ENCODE measurements at regions not wholly inside any gene's neighbourhood (a gene's known extent, or its start where the extent isn't known, plus 50 kb on each side); places are given as distances from the start of the nearest gene placed in this dataset.

DNA sequence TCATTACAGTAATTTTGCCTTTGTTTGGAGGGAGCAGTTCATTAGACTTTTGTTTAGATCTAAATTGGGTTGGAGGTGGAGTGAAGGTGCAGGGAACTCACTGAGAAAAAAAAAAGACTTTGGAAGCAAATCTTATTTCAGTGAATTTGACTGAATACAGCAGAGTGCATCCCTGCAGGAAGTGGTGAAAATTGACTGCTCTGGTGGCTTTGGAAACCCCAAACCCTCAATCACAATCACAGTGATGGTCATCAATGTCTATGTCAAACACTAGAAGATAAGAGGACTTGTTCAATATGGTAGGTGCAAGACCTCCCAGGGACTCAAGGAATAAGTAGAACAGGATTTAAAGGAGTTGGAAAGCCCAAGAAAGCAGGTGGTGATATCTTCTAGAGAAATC, 76.0 kb upstream of the RASA1 start:
- Mint-ChIP-seq H3K36me3 (no peaks in the 10 kb centered on the region), H3K27ac (no peak overlapping the region), H3K4me3 (no peak overlapping the region), H3K4me1 (peaks cover 3% of the 10 kb centered on the region), H3K9me3 (no peaks in the 10 kb centered on the region), H3K27me3 (ENCODE audit: low read depth) (no peaks in the 10 kb centered on the region)
- TF ChIP-seq, protein P1, sequence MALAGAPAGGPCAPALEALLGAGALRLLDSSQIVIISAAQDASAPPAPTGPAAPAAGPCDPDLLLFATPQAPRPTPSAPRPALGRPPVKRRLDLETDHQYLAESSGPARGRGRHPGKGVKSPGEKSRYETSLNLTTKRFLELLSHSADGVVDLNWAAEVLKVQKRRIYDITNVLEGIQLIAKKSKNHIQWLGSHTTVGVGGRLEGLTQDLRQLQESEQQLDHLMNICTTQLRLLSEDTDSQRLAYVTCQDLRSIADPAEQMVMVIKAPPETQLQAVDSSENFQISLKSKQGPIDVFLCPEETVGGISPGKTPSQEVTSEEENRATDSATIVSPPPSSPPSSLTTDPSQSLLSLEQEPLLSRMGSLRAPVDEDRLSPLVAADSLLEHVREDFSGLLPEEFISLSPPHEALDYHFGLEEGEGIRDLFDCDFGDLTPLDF (CRISPR knock-in tag; IDR thresholded peaks at IDR 0.05) = no peak
- TF ChIP-seq ZNF396 (CRISPR knock-in tag; IDR thresholded peaks at IDR 0.05; ENCODE audit: borderline replicate concordance) = no peak
- TF ChIP-seq, protein P2, sequence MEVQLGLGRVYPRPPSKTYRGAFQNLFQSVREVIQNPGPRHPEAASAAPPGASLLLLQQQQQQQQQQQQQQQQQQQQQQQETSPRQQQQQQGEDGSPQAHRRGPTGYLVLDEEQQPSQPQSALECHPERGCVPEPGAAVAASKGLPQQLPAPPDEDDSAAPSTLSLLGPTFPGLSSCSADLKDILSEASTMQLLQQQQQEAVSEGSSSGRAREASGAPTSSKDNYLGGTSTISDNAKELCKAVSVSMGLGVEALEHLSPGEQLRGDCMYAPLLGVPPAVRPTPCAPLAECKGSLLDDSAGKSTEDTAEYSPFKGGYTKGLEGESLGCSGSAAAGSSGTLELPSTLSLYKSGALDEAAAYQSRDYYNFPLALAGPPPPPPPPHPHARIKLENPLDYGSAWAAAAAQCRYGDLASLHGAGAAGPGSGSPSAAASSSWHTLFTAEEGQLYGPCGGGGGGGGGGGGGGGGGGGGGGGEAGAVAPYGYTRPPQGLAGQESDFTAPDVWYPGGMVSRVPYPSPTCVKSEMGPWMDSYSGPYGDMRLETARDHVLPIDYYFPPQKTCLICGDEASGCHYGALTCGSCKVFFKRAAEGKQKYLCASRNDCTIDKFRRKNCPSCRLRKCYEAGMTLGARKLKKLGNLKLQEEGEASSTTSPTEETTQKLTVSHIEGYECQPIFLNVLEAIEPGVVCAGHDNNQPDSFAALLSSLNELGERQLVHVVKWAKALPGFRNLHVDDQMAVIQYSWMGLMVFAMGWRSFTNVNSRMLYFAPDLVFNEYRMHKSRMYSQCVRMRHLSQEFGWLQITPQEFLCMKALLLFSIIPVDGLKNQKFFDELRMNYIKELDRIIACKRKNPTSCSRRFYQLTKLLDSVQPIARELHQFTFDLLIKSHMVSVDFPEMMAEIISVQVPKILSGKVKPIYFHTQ (CRISPR knock-in tag; IDR thresholded peaks at IDR 0.05) = no peak
- no peak for TF ChIP-seq TP53 (CRISPR knock-in tag; IDR thresholded peaks at IDR 0.05)
- TF ChIP-seq ZNF138 (CRISPR knock-in tag; conservative IDR thresholded peaks at IDR 0.05) = no peak
- no peak for TF ChIP-seq ZNF416 (CRISPR knock-in tag; IDR thresholded peaks at IDR 0.05)
- no peak for TF ChIP-seq FOXK1 (CRISPR knock-in tag; IDR thresholded peaks at IDR 0.05)
- ChIA-PET POLR2A (no interaction called here), CTCF (no interaction called here)
- ATAC-seq (no peak), DNase-seq (ENCODE audit: low spot score) (no peak)

DNA sequence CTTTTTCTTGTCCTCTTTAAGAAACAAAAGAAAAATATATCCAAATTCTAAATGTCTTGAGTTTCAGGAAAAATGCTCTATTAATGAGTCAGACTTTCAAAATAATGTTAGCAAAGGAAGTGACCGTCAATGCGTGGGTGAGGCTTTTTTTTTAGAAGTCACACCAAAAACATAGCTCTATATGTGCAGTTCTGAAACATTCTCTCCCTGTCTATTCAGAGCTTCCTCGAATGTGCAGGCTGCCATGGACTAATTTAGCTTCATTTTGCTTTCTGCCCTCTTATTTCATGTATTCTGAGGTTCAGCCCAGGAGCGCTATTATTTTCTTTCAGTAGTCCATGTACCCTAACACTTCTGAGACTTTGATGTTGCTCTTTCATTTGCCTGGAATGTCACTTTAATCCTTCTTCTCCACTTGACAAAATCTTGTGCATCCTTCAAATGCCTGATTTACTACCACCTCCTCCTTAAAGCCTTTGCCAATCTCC, 72.5 kb upstream of the RASA1 start:
- POLR2A ChIA-PET = no interaction called here
- Mint-ChIP-seq H3K4me3 (no peak overlapping the region), H3K36me3 (no peaks in the 10 kb centered on the region), H3K27ac (no peak overlapping the region), H3K9me3 (peaks cover 3% of the 10 kb centered on the region; the same call in 1 of the 2 replicates), H3K27me3 (ENCODE audit: low read depth) (no peaks in the 10 kb centered on the region), H3K4me1 (peaks cover 3% of the 10 kb centered on the region)
- CTCF ChIA-PET = no interaction called here
- TF ChIP-seq JUN (CRISPR knock-in tag; IDR thresholded peaks at IDR 0.05) (no peak), ZNF423 (CRISPR knock-in tag; IDR thresholded peaks at IDR 0.05) (no peak), CREB1 (CRISPR knock-in tag; IDR thresholded peaks at IDR 0.05) (no peak), MYBL2 (CRISPR knock-in tag; IDR thresholded peaks at IDR 0.05) (no peak), CBFB (CRISPR knock-in tag; IDR thresholded peaks at IDR 0.05; ENCODE audit: low read depth) (no peak), ZNF416 (CRISPR knock-in tag; IDR thresholded peaks at IDR 0.05) (no peak), ZBTB21 (CRISPR knock-in tag; IDR thresholded peaks at IDR 0.05; ENCODE audit: borderline replicate concordance) (no peak), PRRX2 (CRISPR knock-in tag; IDR thresholded peaks at IDR 0.05) (no peak)
- TF ChIP-seq, protein P3, sequence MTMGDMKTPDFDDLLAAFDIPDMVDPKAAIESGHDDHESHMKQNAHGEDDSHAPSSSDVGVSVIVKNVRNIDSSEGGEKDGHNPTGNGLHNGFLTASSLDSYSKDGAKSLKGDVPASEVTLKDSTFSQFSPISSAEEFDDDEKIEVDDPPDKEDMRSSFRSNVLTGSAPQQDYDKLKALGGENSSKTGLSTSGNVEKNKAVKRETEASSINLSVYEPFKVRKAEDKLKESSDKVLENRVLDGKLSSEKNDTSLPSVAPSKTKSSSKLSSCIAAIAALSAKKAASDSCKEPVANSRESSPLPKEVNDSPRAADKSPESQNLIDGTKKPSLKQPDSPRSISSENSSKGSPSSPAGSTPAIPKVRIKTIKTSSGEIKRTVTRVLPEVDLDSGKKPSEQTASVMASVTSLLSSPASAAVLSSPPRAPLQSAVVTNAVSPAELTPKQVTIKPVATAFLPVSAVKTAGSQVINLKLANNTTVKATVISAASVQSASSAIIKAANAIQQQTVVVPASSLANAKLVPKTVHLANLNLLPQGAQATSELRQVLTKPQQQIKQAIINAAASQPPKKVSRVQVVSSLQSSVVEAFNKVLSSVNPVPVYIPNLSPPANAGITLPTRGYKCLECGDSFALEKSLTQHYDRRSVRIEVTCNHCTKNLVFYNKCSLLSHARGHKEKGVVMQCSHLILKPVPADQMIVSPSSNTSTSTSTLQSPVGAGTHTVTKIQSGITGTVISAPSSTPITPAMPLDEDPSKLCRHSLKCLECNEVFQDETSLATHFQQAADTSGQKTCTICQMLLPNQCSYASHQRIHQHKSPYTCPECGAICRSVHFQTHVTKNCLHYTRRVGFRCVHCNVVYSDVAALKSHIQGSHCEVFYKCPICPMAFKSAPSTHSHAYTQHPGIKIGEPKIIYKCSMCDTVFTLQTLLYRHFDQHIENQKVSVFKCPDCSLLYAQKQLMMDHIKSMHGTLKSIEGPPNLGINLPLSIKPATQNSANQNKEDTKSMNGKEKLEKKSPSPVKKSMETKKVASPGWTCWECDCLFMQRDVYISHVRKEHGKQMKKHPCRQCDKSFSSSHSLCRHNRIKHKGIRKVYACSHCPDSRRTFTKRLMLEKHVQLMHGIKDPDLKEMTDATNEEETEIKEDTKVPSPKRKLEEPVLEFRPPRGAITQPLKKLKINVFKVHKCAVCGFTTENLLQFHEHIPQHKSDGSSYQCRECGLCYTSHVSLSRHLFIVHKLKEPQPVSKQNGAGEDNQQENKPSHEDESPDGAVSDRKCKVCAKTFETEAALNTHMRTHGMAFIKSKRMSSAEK (CRISPR knock-in tag; IDR thresholded peaks at IDR 0.05; ENCODE audit: borderline replicate concordance) = no peak
- TF ChIP-seq, protein P4, sequence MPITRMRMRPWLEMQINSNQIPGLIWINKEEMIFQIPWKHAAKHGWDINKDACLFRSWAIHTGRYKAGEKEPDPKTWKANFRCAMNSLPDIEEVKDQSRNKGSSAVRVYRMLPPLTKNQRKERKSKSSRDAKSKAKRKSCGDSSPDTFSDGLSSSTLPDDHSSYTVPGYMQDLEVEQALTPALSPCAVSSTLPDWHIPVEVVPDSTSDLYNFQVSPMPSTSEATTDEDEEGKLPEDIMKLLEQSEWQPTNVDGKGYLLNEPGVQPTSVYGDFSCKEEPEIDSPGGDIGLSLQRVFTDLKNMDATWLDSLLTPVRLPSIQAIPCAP (CRISPR knock-in tag; IDR thresholded peaks at IDR 0.05) = no peak
- TF ChIP-seq, protein P5, sequence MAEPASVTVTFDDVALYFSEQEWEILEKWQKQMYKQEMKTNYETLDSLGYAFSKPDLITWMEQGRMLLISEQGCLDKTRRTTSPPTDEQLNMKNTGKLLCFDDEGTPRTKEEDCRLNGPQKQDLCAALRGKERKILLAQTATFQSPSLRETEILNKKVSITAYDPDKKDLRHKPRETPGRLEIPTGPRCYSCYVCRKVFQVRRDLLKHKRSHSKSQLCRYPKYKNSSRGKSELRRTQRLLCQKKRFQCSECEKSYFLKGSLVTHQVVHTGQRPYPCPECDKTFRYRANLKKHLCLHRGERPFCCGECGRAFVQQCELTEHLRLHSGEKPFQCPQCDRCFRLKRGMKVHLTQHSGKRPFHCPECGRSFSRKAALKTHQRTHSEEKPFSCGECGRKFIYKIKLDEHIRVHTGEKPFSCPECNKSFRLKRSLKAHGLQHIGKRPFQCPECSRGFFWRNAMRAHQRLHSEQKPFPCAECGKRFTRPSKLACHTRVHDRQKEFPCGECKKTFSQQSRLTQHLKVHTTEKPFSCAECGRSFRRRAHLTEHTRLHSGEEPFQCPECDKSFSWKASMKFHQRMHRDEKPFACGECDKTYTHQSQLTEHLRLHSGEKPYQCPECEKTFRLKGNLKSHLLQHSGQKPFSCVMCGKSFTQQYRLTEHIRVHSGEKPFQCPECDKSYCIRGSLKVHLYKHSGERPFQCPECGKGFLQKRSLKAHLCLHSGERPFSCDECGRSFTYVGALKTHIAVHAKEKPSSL (CRISPR knock-in tag; conservative IDR thresholded peaks at IDR 0.05) = no peak
- TF ChIP-seq, protein P6, sequence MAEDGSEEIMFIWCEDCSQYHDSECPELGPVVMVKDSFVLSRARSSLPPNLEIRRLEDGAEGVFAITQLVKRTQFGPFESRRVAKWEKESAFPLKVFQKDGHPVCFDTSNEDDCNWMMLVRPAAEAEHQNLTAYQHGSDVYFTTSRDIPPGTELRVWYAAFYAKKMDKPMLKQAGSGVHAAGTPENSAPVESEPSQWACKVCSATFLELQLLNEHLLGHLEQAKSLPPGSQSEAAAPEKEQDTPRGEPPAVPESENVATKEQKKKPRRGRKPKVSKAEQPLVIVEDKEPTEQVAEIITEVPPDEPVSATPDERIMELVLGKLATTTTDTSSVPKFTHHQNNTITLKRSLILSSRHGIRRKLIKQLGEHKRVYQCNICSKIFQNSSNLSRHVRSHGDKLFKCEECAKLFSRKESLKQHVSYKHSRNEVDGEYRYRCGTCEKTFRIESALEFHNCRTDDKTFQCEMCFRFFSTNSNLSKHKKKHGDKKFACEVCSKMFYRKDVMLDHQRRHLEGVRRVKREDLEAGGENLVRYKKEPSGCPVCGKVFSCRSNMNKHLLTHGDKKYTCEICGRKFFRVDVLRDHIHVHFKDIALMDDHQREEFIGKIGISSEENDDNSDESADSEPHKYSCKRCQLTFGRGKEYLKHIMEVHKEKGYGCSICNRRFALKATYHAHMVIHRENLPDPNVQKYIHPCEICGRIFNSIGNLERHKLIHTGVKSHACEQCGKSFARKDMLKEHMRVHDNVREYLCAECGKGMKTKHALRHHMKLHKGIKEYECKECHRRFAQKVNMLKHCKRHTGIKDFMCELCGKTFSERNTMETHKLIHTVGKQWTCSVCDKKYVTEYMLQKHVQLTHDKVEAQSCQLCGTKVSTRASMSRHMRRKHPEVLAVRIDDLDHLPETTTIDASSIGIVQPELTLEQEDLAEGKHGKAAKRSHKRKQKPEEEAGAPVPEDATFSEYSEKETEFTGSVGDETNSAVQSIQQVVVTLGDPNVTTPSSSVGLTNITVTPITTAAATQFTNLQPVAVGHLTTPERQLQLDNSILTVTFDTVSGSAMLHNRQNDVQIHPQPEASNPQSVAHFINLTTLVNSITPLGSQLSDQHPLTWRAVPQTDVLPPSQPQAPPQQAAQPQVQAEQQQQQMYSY (CRISPR knock-in tag; IDR thresholded peaks at IDR 0.05) = no peak
- TF ChIP-seq, protein P7, sequence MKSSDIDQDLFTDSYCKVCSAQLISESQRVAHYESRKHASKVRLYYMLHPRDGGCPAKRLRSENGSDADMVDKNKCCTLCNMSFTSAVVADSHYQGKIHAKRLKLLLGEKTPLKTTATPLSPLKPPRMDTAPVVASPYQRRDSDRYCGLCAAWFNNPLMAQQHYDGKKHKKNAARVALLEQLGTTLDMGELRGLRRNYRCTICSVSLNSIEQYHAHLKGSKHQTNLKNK (CRISPR knock-in tag; IDR thresholded peaks at IDR 0.05) = no peak
- DNase-seq (ENCODE audit: low spot score) (no peak), ATAC-seq (no peak)
